GM12873 (cell line): ENCODE measurements at regions not wholly inside any gene's neighbourhood (a gene's known extent, or its start where the extent isn't known, plus 50 kb on each side); places are given as distances from the start of the nearest gene placed in this dataset.

Experiments
- CTCF ChIP-seq: IDR thresholded peaks from 2 replicates; pipeline ENCODE4 v1.5.1; 2012; ENCODE audit warnings: low read depth, mild to moderate bottlenecking, moderate library complexity, low read length, control low read depth; ENCODE audit not compliant: insufficient read depth; ENCODE audit errors: missing control alignments

- no peak for TF ChIP-seq CTCF
These were observed 76.5 kb upstream of the BOD1L1 start for GRCh38 chr4:13704035-13704434.

GRCh38 chr4:13704761-13705160, 77.2 kb upstream of the BOD1L1 start:
- TF ChIP-seq CTCF: no peak

GRCh38 chr4:13705521-13706041, 78.1 kb upstream of the BOD1L1 start:
- no peak for TF ChIP-seq CTCF

GRCh38 chr4:13706120-13706519, 78.6 kb upstream of the BOD1L1 start:
- TF ChIP-seq CTCF: no peak

GRCh38 chr4:13706716-13707115, 79.2 kb upstream of the BOD1L1 start:
- TF ChIP-seq CTCF: no peak

- TF ChIP-seq CTCF: no peak
These were observed 82.8 kb upstream of the BOD1L1 start for GRCh38 chr4:13710246-13710885.

- no peak for TF ChIP-seq CTCF
These were observed 83.8 kb upstream of the BOD1L1 start for GRCh38 chr4:13711233-13711785.
